HuH-7 (cell line): ENCODE measurements at regions not wholly inside any gene's neighbourhood (a gene's known extent, or its start where the extent isn't known, plus 50 kb on each side); places are given as distances from the start of the nearest gene placed in this dataset.

ENCODE experiments used
- DNase-seq: peaks from one replicate; pipeline ENCODE4 v3.0.0; 2011; ENCODE audit warnings: low spot score

DNA sequence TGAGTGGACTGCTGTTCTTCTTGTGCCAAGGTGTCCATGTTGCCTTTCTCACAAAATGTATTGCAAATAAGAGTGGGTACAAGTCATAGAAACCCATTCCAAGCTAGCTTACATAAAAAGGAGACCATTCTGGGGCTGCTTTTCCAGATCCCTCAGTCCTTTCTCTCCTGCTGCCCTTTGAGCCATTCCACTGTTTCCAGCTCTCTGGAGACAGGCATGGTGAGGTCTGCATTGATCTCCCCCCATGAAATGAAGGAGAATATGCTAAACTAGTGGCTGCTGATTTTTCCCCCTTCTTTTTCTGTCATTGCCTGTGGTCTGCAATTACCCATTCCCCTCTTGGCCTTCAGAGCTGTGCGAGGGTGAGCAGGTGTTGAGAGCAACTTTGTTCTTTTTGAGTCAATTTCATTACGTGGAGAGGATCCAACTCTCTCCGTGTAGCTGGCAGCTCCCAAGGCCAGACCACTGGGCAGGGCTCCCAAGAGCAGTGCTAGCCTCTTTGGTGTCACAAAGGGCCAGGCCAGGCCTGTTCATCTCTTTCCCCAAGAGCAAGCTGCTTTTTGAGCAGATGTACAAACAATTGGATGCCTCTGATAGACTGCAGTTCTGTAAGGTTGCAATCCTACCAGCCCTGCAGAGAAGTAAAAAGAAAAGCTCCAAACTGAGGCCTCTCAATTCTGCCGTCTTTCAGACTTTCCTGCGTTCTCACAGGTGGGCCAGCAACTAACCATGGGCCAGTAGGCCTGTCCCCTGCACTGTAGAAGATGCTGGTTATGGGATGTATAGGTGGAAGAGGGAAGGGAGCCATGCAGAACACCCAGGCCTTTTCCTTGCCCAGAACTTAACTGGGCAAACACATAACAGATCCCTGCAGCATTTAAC, 96.1 kb upstream of the ARMC2 start:
- DNase-seq: no peak

DNA sequence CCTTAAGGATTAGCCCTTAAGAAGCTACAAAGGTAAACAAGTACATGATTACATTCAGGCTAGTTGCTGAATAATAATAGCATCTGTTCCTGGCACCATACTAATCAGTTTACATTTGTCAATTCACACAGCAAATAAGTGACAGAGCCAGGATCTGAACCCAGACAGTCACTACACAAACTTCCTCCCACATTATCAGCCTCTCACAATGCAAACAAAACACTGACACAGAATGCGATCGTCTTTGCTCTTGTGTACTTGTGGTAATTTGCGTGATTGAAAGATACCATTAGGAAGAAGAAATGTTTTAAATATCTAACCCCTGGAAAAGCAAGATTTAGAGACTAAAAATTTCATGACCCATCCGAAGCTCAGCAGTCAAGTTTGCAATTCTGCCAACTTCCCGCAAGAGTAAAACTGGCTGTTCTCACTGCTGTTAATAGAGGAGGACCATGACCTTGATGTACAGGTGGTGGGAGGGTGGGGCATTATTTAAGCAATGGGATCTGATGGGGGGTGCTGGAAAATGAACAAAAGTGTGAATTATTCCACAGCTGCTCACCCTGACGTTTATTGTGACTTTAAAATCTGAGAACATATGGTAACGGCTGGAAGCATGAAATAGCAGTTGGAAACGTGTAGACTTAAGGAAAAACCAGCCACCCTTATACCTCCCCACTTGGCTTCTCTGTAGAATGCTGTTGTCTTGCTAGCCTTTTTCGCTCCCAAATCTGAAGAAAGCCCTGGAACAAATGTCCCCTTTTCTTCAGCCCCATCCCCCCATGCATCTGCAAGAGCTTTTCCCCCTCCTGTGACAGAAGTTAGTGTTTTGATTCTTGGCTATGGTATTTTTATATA, 95.3 kb upstream of the ARMC2 start:
- DNase-seq: no peak

DNA sequence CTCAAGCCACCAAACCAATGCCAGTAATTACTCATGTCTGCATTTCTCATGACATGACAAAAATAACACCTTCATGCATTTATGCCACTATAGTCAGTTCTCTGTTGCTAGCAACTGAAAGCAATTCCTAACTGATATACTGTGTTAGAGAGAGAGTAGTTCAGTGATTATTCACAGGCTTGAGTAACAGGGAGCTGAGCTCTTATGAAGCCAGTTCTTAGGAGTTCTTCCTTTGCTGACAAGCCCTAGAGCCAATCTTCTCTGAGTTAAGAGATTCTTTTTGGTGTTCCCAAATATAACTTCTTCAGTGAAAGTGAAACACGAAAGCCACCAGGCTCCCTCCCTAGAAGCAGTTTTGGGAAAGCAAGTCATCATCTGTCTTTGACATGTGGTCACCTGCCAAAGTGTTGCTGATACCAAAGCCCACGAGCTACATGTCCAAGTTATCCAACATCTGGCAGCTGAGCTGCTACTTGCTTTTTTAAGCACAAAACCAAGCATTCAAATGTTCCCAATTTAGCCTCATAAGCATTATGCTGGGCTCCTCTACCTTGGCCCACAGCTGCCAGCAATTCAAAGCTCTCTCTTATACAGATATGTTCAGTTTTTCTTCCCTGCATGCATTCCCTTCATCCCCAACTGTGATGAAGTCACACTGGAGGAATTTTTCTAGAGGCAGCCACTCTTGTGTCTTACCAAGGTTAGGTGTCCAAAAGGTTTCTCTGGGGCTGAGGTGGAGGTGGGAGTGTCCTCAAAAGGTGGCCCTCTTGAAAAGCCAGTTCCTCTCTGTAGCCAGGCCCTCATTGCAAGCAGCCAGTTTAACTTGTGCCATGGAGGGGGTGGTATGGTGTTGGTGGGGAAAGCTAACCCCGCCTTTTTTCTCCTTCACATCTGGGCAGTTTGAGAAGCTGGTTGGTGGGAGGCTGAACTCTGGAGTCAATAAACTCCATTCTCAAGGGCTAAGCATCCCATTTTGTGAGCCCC, 92.7 kb upstream of the ARMC2 start:
- DNase-seq: no peak

DNA sequence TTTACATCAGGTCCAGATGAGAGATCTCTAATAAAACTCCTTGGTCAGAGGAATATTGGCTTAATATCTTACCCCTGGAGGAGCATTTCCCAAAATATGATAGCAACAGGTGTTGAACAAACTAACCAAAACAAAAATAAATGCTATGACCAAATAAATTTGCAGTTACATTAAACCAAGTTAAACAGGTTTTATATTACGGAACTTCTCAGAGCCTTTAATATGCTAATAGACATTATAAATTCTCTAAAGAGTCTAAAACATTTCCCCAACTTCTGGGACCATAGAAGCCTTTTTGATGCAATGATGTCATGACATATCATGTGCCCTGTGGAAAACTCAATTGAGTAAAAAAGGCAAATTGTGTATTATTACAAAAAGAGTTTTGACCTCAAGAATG, 90.9 kb upstream of the ARMC2 start:
- no peak for DNase-seq

DNA sequence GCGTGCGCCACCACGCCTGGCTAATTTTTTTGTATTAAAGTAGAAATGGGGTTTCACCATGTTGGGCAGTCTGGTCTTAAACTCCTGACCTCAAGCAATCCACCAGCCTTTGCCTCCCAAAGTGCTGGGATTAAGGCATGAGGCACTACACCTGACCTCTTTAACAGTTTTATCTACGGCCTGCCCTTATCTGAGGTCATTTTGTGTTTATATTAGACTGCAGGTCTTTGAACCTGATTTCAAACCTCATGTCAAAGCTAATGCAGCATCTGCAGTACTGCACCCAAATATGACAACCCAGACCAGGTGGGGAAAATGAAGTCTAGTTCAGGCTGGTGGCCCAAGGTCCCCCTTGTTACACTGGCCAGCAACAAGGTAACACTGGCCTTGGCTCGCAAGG, 89.3 kb upstream of the ARMC2 start:
- DNase-seq: no peak

DNA sequence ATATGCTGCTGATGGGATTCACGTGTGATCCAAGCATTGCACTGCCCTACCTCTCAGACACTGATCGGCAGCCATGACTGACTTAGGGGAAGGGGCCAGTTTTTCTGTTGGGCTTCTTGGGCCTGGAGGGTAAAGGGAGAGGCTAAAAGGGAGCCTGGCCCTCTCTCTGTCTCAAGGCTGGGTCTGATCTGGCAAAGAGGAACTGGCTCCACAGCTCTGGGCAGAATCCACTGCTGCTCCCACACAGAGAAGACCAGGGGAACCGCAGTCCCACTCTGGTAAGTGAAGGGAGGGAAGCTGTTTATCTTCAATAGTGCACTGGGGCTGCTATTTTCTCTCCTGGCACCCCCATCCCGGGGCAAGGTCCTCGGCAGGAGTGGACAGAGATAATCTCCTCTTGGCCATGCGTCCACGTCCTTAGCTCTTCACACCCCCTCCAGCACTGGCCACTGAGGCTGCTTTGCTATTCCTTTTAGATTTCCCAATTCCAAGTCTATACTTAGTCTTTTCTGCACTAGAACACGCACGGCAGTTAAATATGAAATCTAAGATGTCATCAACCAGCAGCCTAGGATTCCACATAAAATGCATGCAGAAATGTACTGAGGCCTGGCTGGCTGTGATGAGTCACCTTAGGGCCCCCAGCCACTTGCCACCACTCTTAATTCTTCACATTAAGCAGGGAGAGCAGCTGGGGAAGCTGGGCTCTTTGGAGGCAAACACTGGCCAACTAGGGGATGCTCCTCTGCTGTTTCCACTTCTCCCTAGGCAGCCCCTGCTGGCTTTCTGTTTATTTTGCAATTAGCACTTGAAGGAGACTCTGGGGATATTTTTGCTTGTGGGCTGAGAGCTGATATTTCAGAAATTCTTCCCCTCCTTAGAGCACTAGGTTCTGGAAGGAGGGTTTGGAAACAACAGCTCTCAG, 87.8 kb upstream of the ARMC2 start:
- DNase-seq: no peak

DNA sequence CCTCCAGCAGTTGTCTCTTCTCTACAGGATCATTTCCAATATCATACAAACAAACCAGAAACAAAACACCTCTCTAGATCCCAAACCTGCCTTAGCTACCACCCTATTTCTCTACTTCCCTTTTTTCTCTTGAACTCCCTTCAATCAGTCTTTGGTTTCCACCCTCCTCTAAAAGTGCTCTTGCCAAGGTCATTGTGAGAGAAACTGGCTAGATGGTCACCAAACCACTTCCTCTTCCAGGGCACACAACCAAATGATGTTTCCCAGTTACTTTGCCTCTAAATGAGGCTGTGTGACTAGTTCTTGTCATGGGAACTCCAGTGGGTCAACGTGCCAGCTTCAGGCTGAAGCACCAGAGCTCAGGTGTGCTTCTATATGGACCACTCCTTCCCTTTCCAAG, 85.8 kb upstream of the ARMC2 start:
- no peak for DNase-seq

DNA sequence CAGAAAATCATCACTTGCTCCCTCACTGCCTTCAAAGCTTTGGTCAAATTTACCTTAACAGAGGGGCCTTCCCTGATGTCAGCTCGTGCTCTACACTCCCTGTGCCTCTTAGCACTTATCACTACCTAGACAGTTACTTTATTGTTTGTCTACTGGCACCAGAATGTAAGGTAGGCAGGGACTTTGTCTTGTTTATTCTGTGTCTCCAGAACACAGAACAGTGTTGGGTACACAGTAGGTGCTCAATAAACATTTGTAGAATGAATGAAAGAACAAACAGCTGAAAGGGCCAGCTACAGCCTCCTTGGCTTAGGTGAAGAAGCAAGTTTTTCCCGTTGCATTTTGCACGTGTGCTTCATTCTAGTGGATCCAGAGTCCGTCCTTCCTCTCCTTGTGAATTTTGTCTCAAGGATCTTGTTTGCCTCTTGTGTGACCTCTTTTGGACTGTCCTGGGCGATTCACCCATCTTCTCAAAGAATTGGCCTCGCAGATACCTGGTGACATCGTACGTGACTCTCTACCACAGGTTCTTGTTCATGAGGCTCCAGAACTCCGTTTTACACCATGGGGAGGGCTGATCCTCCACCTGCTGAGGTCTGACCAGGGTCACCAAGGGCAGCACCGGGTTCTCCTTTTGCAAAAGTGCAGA, 84.2 kb upstream of the ARMC2 start:
- DNase-seq: no peak

DNA sequence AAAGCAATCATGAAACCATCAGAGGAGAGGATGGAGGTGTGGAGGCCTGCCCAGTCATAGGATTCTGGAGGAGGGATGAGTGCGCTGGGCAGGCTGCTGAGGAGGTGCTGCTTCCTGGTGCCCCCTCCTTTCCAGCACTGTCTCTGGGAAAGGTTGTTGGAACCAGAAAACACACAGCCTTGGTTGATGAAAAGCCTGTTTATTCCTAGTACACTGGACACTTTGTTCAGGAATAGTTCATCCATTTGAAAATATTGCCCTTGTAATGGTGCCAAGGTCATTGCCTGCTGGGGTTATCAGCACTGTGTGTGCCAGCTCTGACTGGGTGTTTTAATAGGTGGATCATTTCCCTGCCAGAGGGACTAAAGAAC, 83.7 kb upstream of the ARMC2 start:
- DNase-seq: no peak

DNA sequence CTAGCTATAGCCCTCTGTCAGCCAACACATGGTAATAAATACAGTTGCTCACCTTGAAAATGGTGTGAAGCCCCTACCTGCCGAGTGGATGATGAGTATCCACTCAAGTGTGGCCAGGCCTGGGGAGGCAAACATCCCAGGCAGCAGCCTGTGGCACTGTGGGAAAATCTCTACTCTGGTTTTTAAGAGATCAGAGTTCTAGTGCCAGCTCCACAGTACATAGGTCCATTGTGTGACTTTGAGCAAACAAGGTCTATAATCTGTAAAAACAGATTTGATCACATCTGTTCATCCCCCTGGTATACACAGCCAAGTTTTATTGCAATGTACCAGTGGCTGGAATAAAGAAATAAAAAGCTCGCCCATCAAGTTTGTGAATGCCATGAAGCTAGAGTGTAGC, 82.7 kb upstream of the ARMC2 start:
- no peak for DNase-seq

DNA sequence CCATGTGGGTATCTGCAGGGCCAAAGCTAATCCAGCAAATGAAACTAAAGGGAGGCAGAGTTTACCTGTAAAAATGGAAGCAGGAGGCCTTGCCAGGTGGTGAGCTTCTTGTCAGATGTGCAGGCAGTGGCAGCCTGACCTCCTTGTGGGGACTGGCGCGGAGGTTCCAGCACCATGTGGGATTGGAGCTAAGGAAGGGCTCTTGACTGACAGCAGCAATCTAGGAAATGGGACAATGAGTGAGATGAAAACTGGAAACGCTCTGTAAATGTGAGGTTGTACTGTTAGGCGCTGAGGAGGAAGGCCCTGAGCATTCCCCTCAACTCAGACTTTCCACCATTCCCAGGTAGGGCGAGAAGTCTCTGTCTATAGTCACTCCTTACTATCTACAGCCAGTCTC, 81.8 kb upstream of the ARMC2 start:
- no peak for DNase-seq

DNA sequence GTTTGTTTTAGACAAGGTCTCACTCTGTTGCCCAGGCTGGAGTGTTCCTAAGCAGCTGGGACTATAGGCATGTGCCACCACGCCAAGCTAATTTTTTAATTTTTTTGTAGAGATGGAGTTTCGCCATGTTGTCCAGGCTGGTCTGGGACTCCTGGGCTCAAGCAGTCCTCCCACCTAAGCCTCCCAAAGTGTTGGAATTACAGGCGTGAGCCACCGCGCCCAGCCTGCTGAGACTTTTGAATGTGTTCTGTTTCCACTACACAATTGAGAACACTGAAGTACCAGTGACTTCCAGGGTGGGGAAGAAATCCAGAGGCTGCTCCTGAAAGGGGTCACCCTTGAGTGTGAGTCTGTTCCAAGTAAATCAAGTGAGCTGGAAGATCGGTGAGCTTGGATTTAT, 81.3 kb upstream of the ARMC2 start:
- no peak for DNase-seq

DNA sequence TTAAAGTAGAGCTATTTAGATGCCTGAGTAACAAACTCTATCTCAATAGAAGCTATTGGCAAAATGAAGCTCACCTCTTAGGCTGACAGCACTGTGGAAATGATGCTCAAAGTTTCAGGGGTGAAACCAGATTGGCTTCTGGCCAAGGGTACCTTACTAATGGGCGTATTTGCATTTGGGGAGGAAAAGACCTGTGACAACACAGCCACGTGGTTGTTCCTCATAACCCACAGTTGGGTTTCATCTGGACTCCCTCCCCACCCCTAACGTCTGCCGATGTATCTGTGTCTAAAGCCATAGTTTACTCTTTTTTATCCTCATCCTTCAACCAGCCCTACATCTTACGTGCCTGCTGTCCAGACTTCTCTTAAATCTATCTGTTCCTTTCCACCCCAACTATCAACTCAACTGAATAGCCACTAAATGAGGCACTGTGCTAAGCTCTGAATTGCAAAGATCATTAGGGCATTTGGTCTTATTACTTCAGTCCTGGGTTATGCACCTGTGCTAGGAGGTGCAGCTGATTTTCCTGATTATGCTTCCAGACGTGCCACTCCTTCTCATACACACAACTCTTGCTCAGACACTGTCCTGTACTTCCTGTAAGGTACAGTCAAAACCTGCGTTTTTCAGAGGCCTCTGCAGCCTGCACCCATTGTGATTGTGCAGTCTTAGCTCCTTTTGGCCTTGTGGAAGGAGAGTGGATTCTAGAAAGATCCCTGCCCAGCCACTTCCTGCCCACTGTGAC, 80.6 kb upstream of the ARMC2 start:
- DNase-seq: no peak

DNA sequence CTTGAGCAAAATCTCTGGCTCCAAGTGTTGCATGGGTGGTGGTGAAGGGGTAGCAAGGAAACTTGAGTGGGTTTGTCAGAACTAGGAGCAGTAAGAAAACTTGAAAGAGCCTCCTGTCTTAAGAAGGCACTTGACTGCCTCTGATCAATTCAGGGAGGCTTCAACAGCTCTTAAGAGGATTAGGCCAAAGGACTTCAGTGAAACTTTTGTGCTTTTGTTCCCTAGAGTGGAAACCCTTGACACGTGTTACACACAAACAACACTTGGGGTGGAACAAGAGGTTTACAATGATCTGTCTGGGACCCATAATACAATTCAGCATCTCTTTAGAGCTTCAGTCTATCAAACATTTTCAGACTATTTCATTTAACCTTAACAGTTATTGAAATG, 80.1 kb upstream of the ARMC2 start:
- DNase-seq: no peak

DNA sequence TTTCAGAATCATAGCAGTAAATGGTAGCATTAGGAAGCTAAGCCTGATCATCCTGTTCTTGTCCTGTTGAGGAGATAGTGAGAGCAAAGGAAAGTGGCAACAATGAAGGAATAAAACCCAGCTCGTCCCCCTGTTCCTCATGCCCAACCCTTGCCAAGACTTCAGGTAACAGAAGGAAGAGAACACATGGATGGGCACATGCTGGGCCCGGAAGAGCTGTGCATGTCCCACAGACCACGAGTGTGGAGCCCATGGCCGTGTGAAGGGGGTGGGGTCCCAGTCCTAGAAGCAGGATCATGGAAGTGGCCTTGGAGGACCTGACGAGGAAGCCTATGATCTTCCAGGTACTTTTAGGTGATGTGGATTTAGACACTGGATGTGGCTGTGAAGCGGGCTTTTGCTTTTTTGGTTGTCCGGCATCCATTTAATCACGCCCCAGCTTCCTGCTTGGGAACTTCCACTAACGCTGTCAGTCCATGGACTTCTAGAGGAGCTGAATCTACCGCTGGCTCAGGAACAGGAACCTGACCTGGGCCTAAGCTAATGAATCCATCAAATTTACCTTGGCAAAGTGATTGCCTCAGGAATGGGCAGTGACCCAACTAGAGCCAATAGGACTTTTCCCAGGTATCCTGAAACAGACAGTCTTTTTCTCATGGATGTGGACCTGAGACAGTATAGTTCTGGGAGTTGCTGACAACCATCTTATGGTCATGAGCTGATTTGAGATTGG, 79.3 kb upstream of the ARMC2 start:
- no peak for DNase-seq

DNA sequence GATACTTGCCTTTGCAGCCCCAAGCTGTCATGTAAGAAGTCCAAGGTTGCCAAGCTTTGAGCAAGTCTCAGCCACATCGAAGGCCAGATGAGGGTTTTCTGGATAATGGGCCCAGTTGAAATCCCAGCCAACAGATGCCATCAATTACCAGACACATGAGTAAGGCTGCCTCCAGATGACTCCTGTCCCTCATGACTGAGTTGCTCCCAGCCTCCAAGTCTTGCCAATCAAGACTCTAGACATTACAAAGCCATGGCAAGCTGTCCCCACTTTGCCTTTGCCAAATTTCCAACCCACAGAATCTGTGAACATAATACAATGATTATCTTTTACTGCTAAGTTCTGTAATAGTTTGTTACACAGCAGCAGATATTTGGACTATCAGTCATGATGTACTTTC, 76.8 kb upstream of the ARMC2 start:
- DNase-seq: no peak

DNA sequence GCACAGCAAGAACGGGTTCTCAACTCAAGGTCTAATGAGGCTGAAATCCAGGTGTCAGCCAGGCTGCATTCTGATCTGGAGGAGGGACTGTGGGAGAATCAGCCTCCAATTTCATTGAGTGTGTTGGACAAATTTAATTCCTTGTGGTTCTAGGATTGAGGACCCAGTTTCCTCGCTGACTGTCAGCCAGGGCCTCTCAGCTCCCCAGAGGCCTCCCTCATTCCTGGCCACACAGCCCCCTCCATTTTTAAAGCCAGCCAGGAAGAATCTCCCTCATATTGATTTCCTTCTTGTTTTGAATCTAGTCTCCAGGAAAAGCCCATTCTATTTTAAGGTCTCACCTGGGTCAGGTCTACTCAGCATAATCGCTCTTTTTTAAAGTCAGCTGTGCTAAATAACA, 73.7 kb upstream of the ARMC2 start:
- DNase-seq: no peak

DNA sequence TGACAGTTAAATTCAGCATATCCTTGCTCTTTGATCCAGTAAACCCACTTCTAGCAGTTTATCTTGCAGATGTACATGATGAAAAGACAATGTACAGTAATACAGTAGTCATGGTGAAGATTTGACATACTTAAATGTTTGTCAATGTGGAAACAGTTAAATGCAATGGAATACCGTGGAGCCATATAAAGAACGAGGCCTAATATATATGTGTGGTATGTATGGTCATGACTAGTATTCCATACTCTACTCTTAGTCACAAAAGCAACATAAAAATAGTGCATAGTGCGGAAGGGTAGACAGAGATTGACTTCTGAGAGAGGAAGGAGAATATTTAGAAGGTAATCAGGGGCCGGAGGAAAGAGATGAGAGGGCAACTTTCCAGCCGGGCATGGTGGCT, 70.7 kb upstream of the ARMC2 start:
- no peak for DNase-seq
